A549 (cell line): ENCODE measurements at regions not wholly inside any gene's neighbourhood (a gene's known extent, or its start where the extent isn't known, plus 50 kb on each side); places are given as distances from the start of the nearest gene placed in this dataset.

Experiments
- ATAC-seq, 2 experiments: fragments of 200-7000 bp in 1 of 2; fragments of >200 bp in 1 of 2; cut with Nextera tagmentation in 1 of 2; cut with Tn5 transposase in 1 of 2; 3 replicates each; pipeline versions ENCODE4 v1.8.0 to v1.9.1; 2018 to 2020; ENCODE audit warnings: mild to moderate bottlenecking in 1 of 2, moderate library complexity in 1 of 2
- CTCF ChIA-PET: fragments of 300-600 bp; sonication (Branson Sonifier 250); formaldehyde crosslinking; extraction: SDS; loops from one replicate; lab custom pipeline; 2021; ENCODE audit warnings: antibody characterized with exemption, inconsistent platforms; lab: Yijun Ruan, JAX
- POLR2A ChIA-PET: fragments of 350-600 bp; formaldehyde crosslinking; extraction: SDS; loops from one replicate; lab custom pipeline; 2021; ENCODE audit warnings: antibody characterized with exemption, inconsistent platforms; lab: Yijun Ruan, JAX
- DNase-seq, 2 experiments: peaks; one replicate each; pipeline versions ENCODE4 v3.0.0 to v3.0.0-alpha.2; 2011 to 2016; ENCODE audit warnings: low read depth in 1 of 2, low spot score in 1 of 2
- FAIRE-seq: peaks from 2 replicates; lab custom pipeline; 2011; peaks lifted over from hg19 to GRCh38; lab: Jason Lieb, UNC
- H3K27ac ChIP-seq, 2 experiments: fragments of >200 bp; sonication (Bioruptor Twin); formaldehyde crosslinking; 3 replicates each; pipeline ENCODE4 v1.5.1; 2016 to 2017
- H3K4me1 ChIP-seq: fragments of >200 bp; sonication (Bioruptor Twin); formaldehyde crosslinking; 3 replicates; pipeline ENCODE4 v1.6.1; 2016
- H3K4me2 ChIP-seq: fragments of >200 bp; sonication (Bioruptor Twin); formaldehyde crosslinking; 3 replicates; pipeline ENCODE4 v1.6.1; 2016
- H3K4me3 ChIP-seq: fragments of >200 bp; sonication (Bioruptor Twin); formaldehyde crosslinking; 3 replicates; pipeline ENCODE4 v1.5.1; 2016
- H3K9me3 ChIP-seq: fragments of >200 bp; sonication (Bioruptor Twin); formaldehyde crosslinking; 3 replicates; pipeline ENCODE4 v1.6.1; 2016
- BCL3 ChIP-seq: fragments of >200 bp; sonication (Bioruptor Twin); formaldehyde crosslinking; IDR thresholded peaks from 3 replicates; pipeline ENCODE4 v1.6.1; 2016
- CBX2 ChIP-seq: fragments of 200-600 bp; sonication (generic); IDR thresholded peaks from 2 replicates; pipeline ENCODE4 v1.6.1; 2016; ENCODE audit warnings: low read depth, mild to moderate bottlenecking, borderline replicate concordance
- CBX8 ChIP-seq: fragments of 200-600 bp; sonication (generic); IDR thresholded peaks from 2 replicates; pipeline ENCODE4 v1.6.1; 2016
- CTCF ChIP-seq: fragments of >200 bp; sonication (Bioruptor Twin); formaldehyde crosslinking; IDR thresholded peaks from 3 replicates; pipeline ENCODE4 v1.5.1; 2016
- EHMT2 ChIP-seq: fragments of 200-600 bp; sonication (generic); IDR thresholded peaks from 2 replicates; pipeline ENCODE4 v1.6.1; 2016; ENCODE audit warnings: antibody characterized with exemption, low read depth, mild to moderate bottlenecking, moderate library complexity
- ELK1 ChIP-seq: fragments of 150-350 bp; IDR thresholded peaks from 2 replicates; pipeline ENCODE4 v1.6.1; 2014; ENCODE audit warnings: low read depth, mild to moderate bottlenecking, low read length
- GATA3 ChIP-seq: IDR thresholded peaks from 2 replicates; pipeline ENCODE4 v1.6.1; 2012; ENCODE audit warnings: borderline replicate concordance
- HDAC2 ChIP-seq: fragments of 200-600 bp; sonication (generic); IDR thresholded peaks from 2 replicates; pipeline ENCODE4 v1.6.1; 2016
- HMGXB4 ChIP-seq: fragments of 250-450 bp; sonication (Bioruptor Pico); IDR thresholded peaks from 2 replicates; pipeline ENCODE4 v1.5.0; 2021; ENCODE audit warnings: mild to moderate bottlenecking, moderate library complexity, borderline replicate concordance
- JUN ChIP-seq, 2 experiments: fragments of >200 bp; sonication (Bioruptor Twin); formaldehyde crosslinking; IDR thresholded peaks; 2 replicates in 1 of 2; 3 replicates in 1 of 2; pipeline ENCODE4 v1.6.1; 2016 to 2017
- MAZ ChIP-seq: fragments of 150-350 bp; IDR thresholded peaks from 2 replicates; pipeline ENCODE4 v1.6.1; 2014; ENCODE audit warnings: antibody characterized with exemption, low read depth, low read length, borderline replicate concordance
- NR3C1 ChIP-seq: fragments of >200 bp; sonication (Bioruptor Twin); formaldehyde crosslinking; IDR thresholded peaks from 3 replicates; pipeline ENCODE4 v1.6.1; 2017
- RAD21 ChIP-seq, 2 experiments: fragments of >200 bp in 1 of 2; sonication (Bioruptor Twin) in 1 of 2; formaldehyde crosslinking in 1 of 2; IDR thresholded peaks in 1 of 2; conservative IDR thresholded peaks in 1 of 2; 2 replicates in 1 of 2; 3 replicates in 1 of 2; pipeline ENCODE4 v1.6.1; 2012 to 2018; ENCODE audit warnings: inconsistent platforms in 1 of 2
- RNF2 ChIP-seq: fragments of 200-600 bp; sonication (generic); IDR thresholded peaks from 2 replicates; pipeline ENCODE4 v1.6.1; 2016; ENCODE audit warnings: low read depth, mild to moderate bottlenecking, antibody characterized with exemption, moderate library complexity, borderline replicate concordance
- SREBF2 ChIP-seq: fragments of 450-650 bp; IDR thresholded peaks from 2 replicates; pipeline ENCODE4 v1.6.1; 2014; ENCODE audit warnings: mild to moderate bottlenecking, moderate library complexity
- TP53 ChIP-seq: fragments of 250-450 bp; sonication (Bioruptor Pico); IDR thresholded peaks from 2 replicates; pipeline ENCODE4 v1.5.0; 2021; ENCODE audit warnings: mild to moderate bottlenecking, moderate library complexity
- ZFP36 ChIP-seq: fragments of 450-650 bp; IDR thresholded peaks from 2 replicates; pipeline ENCODE4 v1.6.1; 2014; ENCODE audit warnings: borderline replicate concordance; ENCODE audit not compliant: partially characterized antibody
- WGBS: methylation state at CpG from one replicate; pipeline ENCODE4 v1.1.6; 2017; ENCODE audit errors: missing lambda C conversion rate; 5-methylcytosine and 5-hydroxymethylcytosine counted together

GRCh38 chr2:16111838-16112210, 171.5 kb downstream of the MYCN start:
- no peak for FAIRE-seq
- 79% methylated on average over 7 of the region's 7 CpGs for WGBS

GRCh38 chr2:16109821-16110310, 169.5 kb downstream of the MYCN start:
- no peak overlapping the region for H3K4me2 ChIP-seq
- TF ChIP-seq HMGXB4 (CRISPR knock-in tag) = no peak
- TF ChIP-seq MAZ = no peak
- TF ChIP-seq ZFP36 = no peak
- no peak for TF ChIP-seq NR3C1
- TF ChIP-seq CTCF = no peak
- TF ChIP-seq RAD21 (conservative IDR thresholded peaks at IDR 0.05 in 1 of 2, IDR thresholded peaks at IDR 0.05 in 1 of 2) = no peak
- no peak for TF ChIP-seq RNF2
- no peak for TF ChIP-seq HDAC2
- TF ChIP-seq TP53 (CRISPR knock-in tag) = no peak
- TF ChIP-seq CBX8 = no peak
- no peak for TF ChIP-seq ELK1
- no peak for TF ChIP-seq EHMT2
- TF ChIP-seq GATA3 = no peak
- TF ChIP-seq, all 56 proteins: peak for 0
- CTCF ChIA-PET = no interaction called here
- FAIRE-seq (no peak), ATAC-seq (no peak), DNase-seq (no peak)
- H3K9me3 ChIP-seq = no peaks in the 10 kb centered on the region
- no peak overlapping the region for H3K27ac ChIP-seq
- POLR2A ChIA-PET = no interaction called here
- peaks cover 10% of the 10 kb centered on the region; the same call in 2 of the 3 replicates for H3K4me1 ChIP-seq
- WGBS = 43% methylated on average over 6 of the region's 6 CpGs
- H3K4me3 ChIP-seq = no peak overlapping the region

More at GRCh38 chr2:16111838-16112210, 171.5 kb downstream of the MYCN start:
- TF ChIP-seq BCL3 (no peak), SREBF2 (no peak), CBX2 (no peak)
- ATAC-seq (no peak), DNase-seq (no peak)
- Histone ChIP-seq H3K4me1 (peaks cover 12% of the 10 kb centered on the region; the same call in 1 of the 3 replicates), H3K27ac (no peak overlapping the region), H3K4me3 (no peak overlapping the region), H3K4me2 (no peak overlapping the region), H3K9me3 (no peaks in the 10 kb centered on the region)
- CTCF ChIA-PET = no interaction called here
- POLR2A ChIA-PET = no interaction called here

- no peak for FAIRE-seq
- ChIA-PET CTCF (no interaction called here), POLR2A (no interaction called here)
- no peak overlapping the region for H3K4me3 ChIP-seq
- no peak overlapping the region for H3K27ac ChIP-seq
- 30% methylated on average over 2 of the region's 2 CpGs for WGBS
- no peak for DNase-seq
- no peak overlapping the region for H3K4me2 ChIP-seq
- H3K9me3 ChIP-seq = no peaks in the 10 kb centered on the region
- no peak for ATAC-seq
- H3K4me1 ChIP-seq = peaks cover 9% of the 10 kb centered on the region; the same call in 2 of the 3 replicates
- TF ChIP-seq JUN (IDR thresholded peaks at IDR 0.05) (no peak), TP53 (CRISPR knock-in tag) (no peak)
Observed at GRCh38 chr2:16109368-16109820, 169.0 kb downstream of the MYCN start.
